ENCODE measurements at regions not wholly inside any gene's neighbourhood (a gene's known extent, or its start where the extent isn't known, plus 50 kb on each side); places are given as distances from the start of the nearest gene placed in this dataset.

- H3K9me3 Mint-ChIP-seq, result no peaks in the 10 kb centered on the region
- H3K27me3 Mint-ChIP-seq, result peaks cover 6% of the 10 kb centered on the region
- no peak overlapping the region for H3K4me3 Mint-ChIP-seq
These were observed 225.8 kb downstream of the RNF152 start for GRCh38 chr18:61666876-61667590.

GRCh38 chr18:61664419-61665084 is 228.3 kb downstream of the RNF152 start:
- H3K4me3 Mint-ChIP-seq, result no peak overlapping the region
- peaks cover 4% of the 10 kb centered on the region for H3K27me3 Mint-ChIP-seq
- no peaks in the 10 kb centered on the region for H3K36me3 Mint-ChIP-seq
- no peak overlapping the region for H3K27ac Mint-ChIP-seq
- no peaks in the 10 kb centered on the region for H3K4me1 Mint-ChIP-seq
- H3K9me3 Mint-ChIP-seq, result no peaks in the 10 kb centered on the region

More at GRCh38 chr18:61666876-61667590, 225.8 kb downstream of the RNF152 start:
- H3K36me3 Mint-ChIP-seq, result no peaks in the 10 kb centered on the region
- no peak overlapping the region for H3K27ac Mint-ChIP-seq
- H3K4me1 Mint-ChIP-seq, result no peaks in the 10 kb centered on the region

GRCh38 chr18:61662726-61663125 is 230.1 kb downstream of the RNF152 start:
- Mint-ChIP-seq H3K27ac (no peak overlapping the region), H3K9me3 (no peaks in the 10 kb centered on the region), H3K4me3 (no peak overlapping the region), H3K27me3 (peaks cover 1% of the 10 kb centered on the region), H3K36me3 (no peaks in the 10 kb centered on the region), H3K4me1 (no peaks in the 10 kb centered on the region)

- no peak overlapping the region for H3K27ac Mint-ChIP-seq
- no peaks in the 10 kb centered on the region for H3K4me1 Mint-ChIP-seq
- H3K4me3 Mint-ChIP-seq, result no peak overlapping the region
- H3K27me3 Mint-ChIP-seq, result peaks cover 3% of the 10 kb centered on the region
- no peaks in the 10 kb centered on the region for H3K9me3 Mint-ChIP-seq
- no peaks in the 10 kb centered on the region for H3K36me3 Mint-ChIP-seq
These were observed 234.4 kb downstream of the RNF152 start for GRCh38 chr18:61658431-61658830.

GRCh38 chr18:61657066-61657732 is 235.6 kb downstream of the RNF152 start:
- Mint-ChIP-seq H3K27ac (no peak overlapping the region), H3K9me3 (no peaks in the 10 kb centered on the region), H3K4me1 (no peaks in the 10 kb centered on the region), H3K4me3 (no peak overlapping the region), H3K36me3 (no peaks in the 10 kb centered on the region), H3K27me3 (peaks cover 3% of the 10 kb centered on the region)

GRCh38 chr18:61655630-61656029 is 237.2 kb downstream of the RNF152 start:
- Mint-ChIP-seq H3K27me3 (peaks cover 3% of the 10 kb centered on the region), H3K4me3 (no peak overlapping the region), H3K36me3 (no peaks in the 10 kb centered on the region), H3K4me1 (no peaks in the 10 kb centered on the region), H3K27ac (no peak overlapping the region), H3K9me3 (no peaks in the 10 kb centered on the region)

GRCh38 chr18:61653823-61654551 is 238.8 kb downstream of the RNF152 start:
- H3K27me3 Mint-ChIP-seq, result peaks cover 3% of the 10 kb centered on the region
- no peaks in the 10 kb centered on the region for H3K9me3 Mint-ChIP-seq
- H3K4me3 Mint-ChIP-seq, result no peak overlapping the region

GRCh38 chr18:61651880-61652268 is 240.9 kb downstream of the RNF152 start:
- Mint-ChIP-seq H3K4me3 (no peak overlapping the region), H3K36me3 (no peaks in the 10 kb centered on the region), H3K27ac (no peak overlapping the region), H3K9me3 (no peaks in the 10 kb centered on the region), H3K4me1 (no peaks in the 10 kb centered on the region), H3K27me3 (no peaks in the 10 kb centered on the region)

More at GRCh38 chr18:61653823-61654551, 238.8 kb downstream of the RNF152 start:
- Mint-ChIP-seq H3K4me1 (no peaks in the 10 kb centered on the region), H3K27ac (no peak overlapping the region), H3K36me3 (no peaks in the 10 kb centered on the region)

GRCh38 chr18:61651145-61651879 is 241.5 kb downstream of the RNF152 start:
- H3K4me1 Mint-ChIP-seq, result no peaks in the 10 kb centered on the region
- no peaks in the 10 kb centered on the region for H3K9me3 Mint-ChIP-seq
- no peaks in the 10 kb centered on the region for H3K27me3 Mint-ChIP-seq
- no peak overlapping the region for H3K27ac Mint-ChIP-seq
- no peak overlapping the region for H3K4me3 Mint-ChIP-seq
- H3K36me3 Mint-ChIP-seq, result no peaks in the 10 kb centered on the region

GRCh38 chr18:61643884-61644647 is 248.7 kb downstream of the RNF152 start:
- Mint-ChIP-seq H3K4me3 (no peak overlapping the region), H3K36me3 (no peaks in the 10 kb centered on the region), H3K9me3 (no peaks in the 10 kb centered on the region), H3K4me1 (no peaks in the 10 kb centered on the region), H3K27me3 (peaks cover 4% of the 10 kb centered on the region), H3K27ac (no peak overlapping the region)

GRCh38 chr18:61639886-61640285 is 252.9 kb downstream of the RNF152 start:
- Mint-ChIP-seq H3K9me3 (no peaks in the 10 kb centered on the region), H3K27me3 (peaks cover 6% of the 10 kb centered on the region), H3K4me1 (no peaks in the 10 kb centered on the region), H3K36me3 (no peaks in the 10 kb centered on the region), H3K4me3 (no peak overlapping the region), H3K27ac (no peak overlapping the region)

GRCh38 chr18:61637905-61638595 is 254.8 kb downstream of the RNF152 start:
- no peaks in the 10 kb centered on the region for H3K9me3 Mint-ChIP-seq
- H3K27me3 Mint-ChIP-seq, result peaks cover 4% of the 10 kb centered on the region
- no peaks in the 10 kb centered on the region for H3K36me3 Mint-ChIP-seq
- H3K4me3 Mint-ChIP-seq, result no peak overlapping the region
- no peaks in the 10 kb centered on the region for H3K4me1 Mint-ChIP-seq
- no peak overlapping the region for H3K27ac Mint-ChIP-seq

- no peak overlapping the region for H3K27ac Mint-ChIP-seq
- H3K4me1 Mint-ChIP-seq, result no peaks in the 10 kb centered on the region
- peaks cover 6% of the 10 kb centered on the region for H3K27me3 Mint-ChIP-seq
- no peak overlapping the region for H3K4me3 Mint-ChIP-seq
- H3K9me3 Mint-ChIP-seq, result no peaks in the 10 kb centered on the region
- H3K36me3 Mint-ChIP-seq, result no peaks in the 10 kb centered on the region
These were observed 255.5 kb downstream of the RNF152 start for GRCh38 chr18:61637319-61637718.

GRCh38 chr18:61635901-61636528 is 256.8 kb downstream of the RNF152 start:
- H3K27ac Mint-ChIP-seq, result no peak overlapping the region
- no peaks in the 10 kb centered on the region for H3K9me3 Mint-ChIP-seq
- no peaks in the 10 kb centered on the region for H3K36me3 Mint-ChIP-seq
- no peaks in the 10 kb centered on the region for H3K4me1 Mint-ChIP-seq
- peaks cover 4% of the 10 kb centered on the region for H3K27me3 Mint-ChIP-seq
- no peak overlapping the region for H3K4me3 Mint-ChIP-seq
